Tibial nerve (tissue), 4 donors: ENCODE measurements at regions not wholly inside any gene's neighbourhood (a gene's known extent, or its start where the extent isn't known, plus 50 kb on each side); places are given as distances from the start of the nearest gene placed in this dataset.
A peak's percentile ranks its signal among the peaks of the same experiment; 100 is the strongest.

Source experiments
- DNase-seq, 2 donors: peaks; one replicate each; pipeline ENCODE4 v3.0.0-alpha.2; 2019; ENCODE audit warnings: low spot score in 2 of 2
- H3K27ac ChIP-seq, 4 donors: fragments of 200-600 bp; sonication (generic) in 3 of 4; one replicate each; pipeline ENCODE4 v1.5.1; 2017 to 2019; ENCODE audit warnings: mild to moderate bottlenecking in 1 of 4
- H3K27me3 ChIP-seq, 2 donors: fragments of 200-600 bp; sonication (generic) in 1 of 2; one replicate each; pipeline versions ENCODE4 v1.5.1 to v1.6.0; 2017 to 2019
- H3K36me3 ChIP-seq, 3 donors: fragments of 200-600 bp; sonication (generic); one replicate each; pipeline ENCODE4 v1.5.1; 2018 to 2019
- H3K4me1 ChIP-seq, 4 donors: fragments of 200-600 bp; sonication (generic) in 3 of 4; one replicate each; pipeline ENCODE4 v1.5.1; 2017 to 2019
- H3K4me3 ChIP-seq, 4 donors: fragments of 200-600 bp; sonication (generic) in 3 of 4; one replicate each; pipeline ENCODE4 v1.5.1; 2017 to 2019; ENCODE audit warnings: mild to moderate bottlenecking in 1 of 4, moderate library complexity in 1 of 4
- H3K9me3 ChIP-seq, 4 donors: fragments of 200-600 bp; sonication (generic) in 3 of 4; one replicate each; pipeline ENCODE4 v1.5.1; 2017 to 2019
- EP300 ChIP-seq, 2 donors: sonication (generic); formaldehyde crosslinking; IDR thresholded peaks; one replicate each; pipeline ENCODE4 v1.6.1; 2017; ENCODE audit warnings: antibody characterized with exemption in 2 of 2, mild to moderate bottlenecking in 1 of 2
- POLR2A ChIP-seq, 2 donors: fragments of 450-650 bp; IDR thresholded peaks; one replicate each; pipeline ENCODE4 v1.6.1; 2017; ENCODE audit warnings: antibody characterized with exemption in 2 of 2, mild to moderate bottlenecking in 2 of 2, moderate library complexity in 2 of 2
- WGBS, 2 donors: methylation state at CpG; one replicate each; pipeline ENCODE4 v1.1.5; 2018; 5-methylcytosine and 5-hydroxymethylcytosine counted together
- TF ChIP-seq, protein P1 (sequence below), 5 experiments: fragments of 200-600 bp in 3 of 5; fragments of 450-650 bp in 2 of 5; sonication (generic) in 3 of 5; IDR thresholded peaks; one replicate each; pipeline ENCODE4 v1.5.1; 2016 to 2019; ENCODE audit warnings: antibody characterized with exemption in 5 of 5, mild to moderate bottlenecking in 3 of 5, moderate library complexity in 2 of 5

DNA sequence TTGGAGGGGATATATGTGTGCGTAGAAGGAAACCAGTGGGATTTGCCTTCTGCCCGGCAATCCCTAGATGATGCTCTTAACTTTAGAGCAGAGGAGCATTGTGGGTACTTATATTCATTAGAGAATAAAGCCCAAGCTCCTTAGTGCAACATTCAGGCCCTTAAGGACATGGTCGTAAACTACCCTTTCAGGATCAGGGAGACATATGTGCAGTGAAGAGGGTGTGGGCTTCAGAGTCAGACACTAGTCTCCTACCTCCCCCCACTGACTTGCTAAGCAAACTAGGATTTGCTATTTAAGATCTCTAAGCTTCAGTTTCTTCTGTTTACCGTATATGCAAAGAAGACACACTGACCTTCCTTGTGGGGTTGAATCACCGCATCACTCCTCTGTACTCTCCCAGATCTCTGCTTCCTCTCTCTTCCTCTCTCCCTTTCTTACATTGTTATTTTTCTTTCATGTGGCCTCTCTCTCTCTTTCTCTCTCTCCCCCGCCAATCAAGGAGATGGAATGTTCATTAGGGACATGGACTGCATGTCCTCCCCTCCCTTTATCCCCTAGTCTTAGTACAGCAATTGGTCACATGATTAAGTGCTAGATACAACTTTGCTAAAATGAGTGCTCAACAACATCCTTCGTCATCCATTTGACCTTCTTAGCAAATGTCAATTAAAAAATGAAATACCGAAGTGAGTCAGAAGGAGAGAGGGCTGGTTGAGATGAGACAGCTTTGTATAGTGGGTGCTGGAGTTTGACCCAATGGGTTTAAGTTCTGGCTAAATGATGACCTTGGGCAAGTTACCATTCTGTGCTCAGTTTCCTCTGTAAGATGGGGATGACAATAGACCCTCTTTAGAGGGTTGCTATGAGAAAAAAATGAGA is 91.7 kb downstream of the TMX1 start:
- WGBS, 2 donors, result 64 to 81% methylated on average over 8 of the region's 8 CpGs
- no peak for DNase-seq
- Histone ChIP-seq H3K36me3 (no peaks in the 10 kb centered on the region), H3K4me1 (peaks cover 0 to 43% (median 9%) of the 10 kb centered on the region in 4 donors), H3K27ac (no peak overlapping the region), H3K4me3 (no peak overlapping the region), H3K9me3 (no peaks in the 10 kb centered on the region), H3K27me3 (no peaks in the 10 kb centered on the region)
- TF ChIP-seq EP300 (IDR thresholded peaks at IDR 0.05) (no peak), POLR2A (IDR thresholded peaks at IDR 0.05) (no peak)
- TF ChIP-seq, protein P1, sequence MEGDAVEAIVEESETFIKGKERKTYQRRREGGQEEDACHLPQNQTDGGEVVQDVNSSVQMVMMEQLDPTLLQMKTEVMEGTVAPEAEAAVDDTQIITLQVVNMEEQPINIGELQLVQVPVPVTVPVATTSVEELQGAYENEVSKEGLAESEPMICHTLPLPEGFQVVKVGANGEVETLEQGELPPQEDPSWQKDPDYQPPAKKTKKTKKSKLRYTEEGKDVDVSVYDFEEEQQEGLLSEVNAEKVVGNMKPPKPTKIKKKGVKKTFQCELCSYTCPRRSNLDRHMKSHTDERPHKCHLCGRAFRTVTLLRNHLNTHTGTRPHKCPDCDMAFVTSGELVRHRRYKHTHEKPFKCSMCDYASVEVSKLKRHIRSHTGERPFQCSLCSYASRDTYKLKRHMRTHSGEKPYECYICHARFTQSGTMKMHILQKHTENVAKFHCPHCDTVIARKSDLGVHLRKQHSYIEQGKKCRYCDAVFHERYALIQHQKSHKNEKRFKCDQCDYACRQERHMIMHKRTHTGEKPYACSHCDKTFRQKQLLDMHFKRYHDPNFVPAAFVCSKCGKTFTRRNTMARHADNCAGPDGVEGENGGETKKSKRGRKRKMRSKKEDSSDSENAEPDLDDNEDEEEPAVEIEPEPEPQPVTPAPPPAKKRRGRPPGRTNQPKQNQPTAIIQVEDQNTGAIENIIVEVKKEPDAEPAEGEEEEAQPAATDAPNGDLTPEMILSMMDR (IDR thresholded peaks at IDR 0.05), result no peak

DNA sequence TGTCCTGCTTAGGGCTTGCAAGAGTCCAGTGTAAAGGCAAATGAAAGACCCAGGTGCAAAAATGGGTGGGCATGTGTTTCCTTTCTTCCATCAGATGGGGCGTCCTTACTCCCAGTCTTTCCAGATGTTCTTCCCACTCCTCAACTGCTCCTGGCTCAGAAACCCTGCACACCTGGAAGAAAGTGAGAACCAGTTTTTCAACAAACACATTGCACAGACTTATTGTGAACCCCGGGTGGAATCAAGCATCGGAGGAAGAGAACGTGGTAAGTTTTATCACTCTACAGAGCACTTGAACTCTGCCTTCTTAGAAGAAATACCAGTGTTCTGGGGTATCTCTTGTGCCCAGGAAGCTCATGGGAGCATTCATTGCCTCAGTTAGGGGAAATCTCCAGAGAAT is 93.3 kb downstream of the TMX1 start:
- 86 to 87% methylated on average over 4 of the region's 4 CpGs for WGBS, 2 donors
- H3K4me3 ChIP-seq, result no peak overlapping the region
- peaks cover 0 to 31% (median 2%) of the 10 kb centered on the region in 4 donors for H3K4me1 ChIP-seq
- DNase-seq, result no peak
- TF ChIP-seq, protein P1 (IDR thresholded peaks at IDR 0.05), result no peak
- TF ChIP-seq POLR2A (IDR thresholded peaks at IDR 0.05) (no peak), EP300 (IDR thresholded peaks at IDR 0.05) (no peak)
- no peaks in the 10 kb centered on the region for H3K9me3 ChIP-seq
- no peak overlapping the region for H3K27ac ChIP-seq
- H3K27me3 ChIP-seq, result no peaks in the 10 kb centered on the region
- H3K36me3 ChIP-seq, result no peaks in the 10 kb centered on the region

DNA sequence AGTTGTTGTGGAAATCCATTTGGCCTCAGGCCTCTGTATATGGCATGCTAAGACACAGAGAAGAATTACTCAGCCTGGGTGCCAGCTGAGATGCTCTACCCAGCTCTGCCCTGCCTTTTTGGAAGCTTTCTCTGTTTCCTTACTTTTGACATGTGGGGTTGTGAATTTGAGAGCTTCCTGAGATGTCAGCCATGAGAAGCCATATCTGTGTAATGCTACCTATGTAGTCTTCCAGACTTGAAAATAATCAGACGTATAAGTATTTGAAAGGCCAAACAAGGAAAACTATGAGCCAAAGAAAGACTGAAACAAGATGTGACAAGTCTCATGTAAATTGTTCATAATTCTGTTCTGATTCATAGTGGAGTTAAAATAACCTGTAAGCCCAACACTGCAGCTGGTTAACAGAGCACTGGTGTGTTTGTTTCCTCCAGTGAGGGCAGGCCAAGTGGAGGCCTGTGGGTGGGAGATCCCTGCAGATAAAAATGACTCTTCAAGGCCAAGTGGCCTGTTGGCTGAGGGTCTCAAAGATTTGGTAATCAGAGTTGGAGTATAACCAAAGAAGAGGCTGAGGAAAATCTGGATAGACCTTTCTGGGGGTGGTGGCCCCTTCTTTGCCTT is 94.0 kb downstream of the TMX1 start:
- no peak for DNase-seq
- TF ChIP-seq EP300 (IDR thresholded peaks at IDR 0.05), result no peak
- TF ChIP-seq POLR2A (IDR thresholded peaks at IDR 0.05), result no peak
- TF ChIP-seq, protein P1 (IDR thresholded peaks at IDR 0.05), result no peak
- H3K4me1 ChIP-seq, result peaks cover 0 to 26% (median 2%) of the 10 kb centered on the region in 4 donors
- H3K27ac ChIP-seq, result no peak overlapping the region
- H3K36me3 ChIP-seq, result no peaks in the 10 kb centered on the region
- no peaks in the 10 kb centered on the region for H3K27me3 ChIP-seq
- H3K4me3 ChIP-seq, result no peak overlapping the region
- WGBS, 2 donors, result 74 to 88% methylated on average over 1 of the region's 1 CpG
- H3K9me3 ChIP-seq, result no peaks in the 10 kb centered on the region

DNA sequence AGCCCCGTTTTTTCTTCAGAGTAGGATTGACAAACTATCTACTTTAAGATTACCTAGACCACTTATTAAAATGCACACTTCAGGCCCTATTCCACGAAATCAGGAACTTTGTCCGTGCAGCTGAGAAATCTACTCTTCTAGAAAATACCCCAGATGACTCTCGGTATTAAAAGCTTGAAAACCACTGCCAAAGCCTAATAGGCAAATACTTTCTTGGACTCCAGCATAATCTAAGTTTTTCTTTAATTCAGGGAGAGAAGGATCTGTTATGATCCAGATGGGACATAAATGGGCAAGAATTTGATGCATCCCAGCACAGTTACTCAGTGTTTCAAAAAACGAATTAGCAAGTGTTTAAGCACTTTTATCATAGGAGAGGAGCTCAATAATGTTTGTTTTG is 94.5 kb downstream of the TMX1 start:
- H3K4me3 ChIP-seq, result no peak overlapping the region
- DNase-seq, result no peak
- H3K36me3 ChIP-seq, result no peaks in the 10 kb centered on the region
- H3K27me3 ChIP-seq, result no peaks in the 10 kb centered on the region
- H3K4me1 ChIP-seq, result peaks cover 0 to 26% (median 2%) of the 10 kb centered on the region in 4 donors
- TF ChIP-seq EP300 (IDR thresholded peaks at IDR 0.05) (no peak), POLR2A (IDR thresholded peaks at IDR 0.05) (no peak)
- TF ChIP-seq, protein P1 (IDR thresholded peaks at IDR 0.05), result no peak
- no peaks in the 10 kb centered on the region for H3K9me3 ChIP-seq
- WGBS, 2 donors, result 71 to 74% methylated on average over 5 of the region's 5 CpGs
- H3K27ac ChIP-seq, result no peak overlapping the region

DNA sequence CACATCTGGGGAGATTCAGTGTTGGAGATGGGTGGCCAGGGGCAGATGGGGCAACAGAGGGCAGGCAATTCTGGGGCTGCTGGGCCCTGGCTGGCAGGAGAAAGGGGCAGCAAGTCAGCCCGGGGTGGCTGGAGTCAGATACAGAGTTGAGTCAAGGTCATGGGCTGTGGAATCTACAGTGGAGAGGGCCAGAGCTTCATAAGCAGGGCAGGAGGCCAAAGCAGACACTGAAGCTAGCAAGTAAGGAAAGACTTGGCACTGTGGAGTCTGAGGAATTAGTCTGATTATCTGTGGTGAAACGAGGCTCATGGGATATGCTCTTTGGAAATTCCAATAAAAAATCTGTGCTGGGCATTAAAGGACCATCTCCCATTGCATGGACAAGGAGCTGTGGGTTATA is 95.5 kb downstream of the TMX1 start:
- Histone ChIP-seq H3K27me3 (no peaks in the 10 kb centered on the region), H3K36me3 (no peaks in the 10 kb centered on the region), H3K27ac (peak overlapping the region in 1 of 4 donors; percentile 32), H3K4me3 (no peak overlapping the region), H3K4me1 (peaks cover 0 to 26% (median 2%) of the 10 kb centered on the region in 4 donors), H3K9me3 (no peaks in the 10 kb centered on the region)
- 42 to 47% methylated on average over 2 of the region's 2 CpGs for WGBS, 2 donors
- DNase-seq, result peak in 1 of 2 donors; percentile 50
- TF ChIP-seq EP300 (IDR thresholded peaks at IDR 0.05), result peak in 1 of 2 donors; percentile 40
- TF ChIP-seq POLR2A (IDR thresholded peaks at IDR 0.05), result no peak
